Neuronal stem cell (in vitro differentiated cells): ENCODE measurements at regions not wholly inside any gene's neighbourhood (a gene's known extent, or its start where the extent isn't known, plus 50 kb on each side); places are given as distances from the start of the nearest gene placed in this dataset.
A peak's percentile ranks its signal among the peaks of the same experiment; 100 is the strongest.

ENCODE experiments used
- DNase-seq: peaks from one replicate; pipeline ENCODE4 v3.0.0-alpha.2; 2013; ENCODE audit warnings: low spot score
- H2AFZ ChIP-seq: one replicate; pipeline ENCODE4 v1.6.1; 2013; ENCODE audit warnings: mild to moderate bottlenecking, low read length, inconsistent platforms
- H2AK5ac ChIP-seq: 2 replicates; pipeline ENCODE4 v1.6.1; 2013; ENCODE audit warnings: low read depth, mild to moderate bottlenecking, inconsistent platforms, low read length, moderate library complexity, mixed read lengths
- H2BK120ac ChIP-seq: 2 replicates; pipeline ENCODE4 v1.6.1; 2013; ENCODE audit warnings: low read depth, mild to moderate bottlenecking, inconsistent platforms, low read length, moderate library complexity, mixed read lengths
- H2BK12ac ChIP-seq: one replicate; pipeline ENCODE4 v1.6.1; 2013; ENCODE audit warnings: low read length, inconsistent platforms
- H2BK15ac ChIP-seq: 2 replicates; pipeline ENCODE4 v1.6.1; 2013; ENCODE audit warnings: mild to moderate bottlenecking, low read length, inconsistent platforms, mixed read lengths
- H2BK5ac ChIP-seq: one replicate; pipeline ENCODE4 v1.6.1; 2013; ENCODE audit warnings: inconsistent platforms, mild to moderate bottlenecking, low read length, moderate library complexity
- H3K14ac ChIP-seq: one replicate; pipeline ENCODE4 v1.6.1; 2013; ENCODE audit warnings: low read length, inconsistent platforms
- H3K18ac ChIP-seq: 2 replicates; pipeline ENCODE4 v1.6.1; 2013; ENCODE audit warnings: low read length, inconsistent platforms
- H3K23ac ChIP-seq: 2 replicates; pipeline ENCODE4 v1.6.1; 2013; ENCODE audit warnings: low read depth, mild to moderate bottlenecking, mixed read lengths, low read length, inconsistent platforms; ENCODE audit not compliant: poor library complexity
- H3K27ac ChIP-seq: replicated peaks from 3 replicates; pipeline ENCODE4 v1.5.1; 2013; ENCODE audit warnings: low read length, inconsistent platforms
- H3K27me3 ChIP-seq, 3 experiments: 2 replicates each; pipeline ENCODE4 v1.6.1; 2013; ENCODE audit warnings: low read length in 3 of 3, mild to moderate bottlenecking in 2 of 3, inconsistent platforms in 1 of 3, low read depth in 1 of 3, mixed read lengths in 1 of 3, moderate library complexity in 1 of 3; ENCODE audit not compliant: control insufficient read depth in 3 of 3, insufficient read depth in 3 of 3
- H3K36me3 ChIP-seq, 2 donors: replicated peaks in 1 of 2; 2 replicates each; pipeline ENCODE4 v1.6.1; 2013; ENCODE audit warnings: low read length in 2 of 2; ENCODE audit not compliant: control insufficient read depth in 2 of 2, insufficient read depth in 2 of 2
- H3K4ac ChIP-seq: 2 replicates; pipeline ENCODE4 v1.6.1; 2013; ENCODE audit warnings: inconsistent platforms, mild to moderate bottlenecking, low read length, moderate library complexity
- H3K4me1 ChIP-seq, 2 donors: 1 replicate in 1 of 2; 2 replicates in 1 of 2; pipeline ENCODE4 v1.6.1; 2013; ENCODE audit warnings: low read length in 2 of 2, low read depth in 1 of 2; ENCODE audit not compliant: control insufficient read depth in 2 of 2, insufficient read depth in 1 of 2
- H3K4me2 ChIP-seq: one replicate; pipeline ENCODE4 v1.6.1; 2013; ENCODE audit warnings: mild to moderate bottlenecking, low read length, inconsistent platforms; ENCODE audit not compliant: insufficient read depth, poor library complexity, severe bottlenecking
- H3K4me3 ChIP-seq, 2 donors: 2 replicates each; pipeline ENCODE4 v1.5.1; 2013; ENCODE audit warnings: low read length in 2 of 2, mild to moderate bottlenecking in 2 of 2, inconsistent platforms in 1 of 2, moderate library complexity in 1 of 2
- H3K79me1 ChIP-seq: one replicate; pipeline ENCODE4 v1.6.1; 2013; ENCODE audit warnings: low read depth, mild to moderate bottlenecking, inconsistent platforms, low read length, moderate library complexity
- H3K9ac ChIP-seq: one replicate; pipeline ENCODE4 v1.6.1; 2013; ENCODE audit warnings: mild to moderate bottlenecking, low read depth, low read length, inconsistent platforms; ENCODE audit not compliant: poor library complexity
- H3K9me3 ChIP-seq, 2 donors: replicated peaks in 1 of 2; 2 replicates each; pipeline versions ENCODE3 to v1.6.1; 2013; ENCODE audit warnings: low read length in 2 of 2, mild to moderate bottlenecking in 2 of 2, inconsistent platforms in 1 of 2, low read depth in 1 of 2, mixed read lengths in 1 of 2, moderate library complexity in 1 of 2; ENCODE audit not compliant: control insufficient read depth in 2 of 2, insufficient read depth in 1 of 2
- H4K8ac ChIP-seq: one replicate; pipeline ENCODE4 v1.6.1; 2013; ENCODE audit warnings: low read depth, mild to moderate bottlenecking, inconsistent platforms, low read length, moderate library complexity
- H4K91ac ChIP-seq: one replicate; pipeline ENCODE4 v1.6.1; 2013; ENCODE audit warnings: low read length, low read depth, mild to moderate bottlenecking, inconsistent platforms; ENCODE audit not compliant: poor library complexity
- WGBS, 2 donors: extraction: QIAGEN DNeasy Blood & Tissue Kit; methylation state at CpG; one replicate each; pipeline ENCODE4 v1.1.7; 2013; ENCODE audit warnings: missing lambda C conversion rate in 2 of 2, mixed read lengths in 1 of 2; ENCODE audit not compliant: insufficient read length in 2 of 2, insufficient replicate concordance in 1 of 2; ENCODE audit errors: extremely low coverage in 2 of 2; 5-methylcytosine and 5-hydroxymethylcytosine counted together

GRCh38 chr10:3412646-3413045 is 240.1 kb upstream of the PITRM1 start:
- no peak overlapping the region for H2AK5ac ChIP-seq
- H3K23ac ChIP-seq, result no peak overlapping the region
- H3K4me2 ChIP-seq, result no peak overlapping the region
- peak overlapping the region; percentile 47 for H2BK15ac ChIP-seq
- H2AFZ ChIP-seq, result no peak overlapping the region
- peaks cover 10 to 13% of the 10 kb centered on the region in 2 donors for H3K4me1 ChIP-seq
- no peak overlapping the region for H2BK5ac ChIP-seq
- no peak overlapping the region for H3K27ac ChIP-seq
- peak overlapping the region; percentile 27 for H3K14ac ChIP-seq
- H3K9ac ChIP-seq, result no peak overlapping the region
- peak overlapping the region; percentile 19 for H4K8ac ChIP-seq
- peaks cover 0 to 5% of the 10 kb centered on the region in 2 donors for H3K9me3 ChIP-seq
- peak overlapping the region; percentile 3 for H3K18ac ChIP-seq
- no peak overlapping the region for H4K91ac ChIP-seq
- no peaks in the 10 kb centered on the region for H3K36me3 ChIP-seq
- H2BK120ac ChIP-seq, result no peak overlapping the region
- no CpG with 5 or more reads among the region's 16 CpGs for WGBS, 2 donors
- no peaks in the 10 kb centered on the region for H3K27me3 ChIP-seq
- H3K4me3 ChIP-seq, result no peak overlapping the region
- no peak for DNase-seq
- no peak overlapping the region for H2BK12ac ChIP-seq
- H3K4ac ChIP-seq, result no peak overlapping the region
- no peaks in the 10 kb centered on the region for H3K79me1 ChIP-seq

DNA sequence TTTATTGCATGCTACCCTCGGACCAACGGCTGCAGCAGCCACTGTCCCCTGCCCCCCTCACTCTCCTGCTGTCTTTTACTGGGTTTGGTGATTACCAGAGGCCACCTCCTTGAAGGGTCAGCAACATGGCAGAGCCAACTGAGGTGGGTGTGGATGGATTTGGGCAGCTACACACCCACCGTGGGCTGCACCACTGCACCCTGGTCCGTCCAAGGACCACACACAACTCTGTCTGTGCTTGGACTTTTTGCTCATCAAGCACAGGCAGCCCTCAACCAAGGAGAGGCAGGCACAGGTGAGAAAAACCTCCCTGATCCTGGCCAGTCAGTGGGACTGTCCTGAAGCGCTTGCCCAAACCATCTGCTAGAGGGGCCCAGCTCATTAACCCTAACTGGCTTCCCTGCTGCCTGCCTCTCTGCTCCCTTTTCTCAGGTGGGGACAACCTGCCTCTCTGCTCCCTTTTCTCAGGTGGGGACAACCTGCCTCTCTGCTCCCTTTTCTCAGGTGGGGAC is 239.5 kb upstream of the PITRM1 start:
- WGBS, 2 donors, result no CpG with 5 or more reads among the region's 5 CpGs
- H3K4ac ChIP-seq, result no peak overlapping the region
- H2AK5ac ChIP-seq, result peak overlapping the region; percentile 20

DNA sequence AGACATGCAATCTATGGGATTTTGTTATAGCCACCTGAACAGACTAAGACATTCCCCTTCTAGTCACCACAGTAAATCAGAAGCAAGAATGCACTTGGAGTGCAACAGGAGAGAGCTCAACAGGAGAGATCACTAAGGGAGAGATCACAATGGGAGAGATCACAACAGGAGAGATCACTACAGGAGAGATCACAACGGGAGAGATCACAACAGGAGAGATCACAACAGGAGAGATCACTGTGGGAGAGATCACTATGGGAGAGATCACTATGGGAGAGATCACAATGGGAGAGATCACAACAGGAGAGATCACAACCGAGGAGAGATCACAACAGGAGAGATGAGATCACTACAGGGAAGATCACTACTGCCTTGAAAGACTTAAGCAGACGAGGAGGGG is 238.5 kb upstream of the PITRM1 start:
- Histone ChIP-seq H3K79me1 (no peaks in the 10 kb centered on the region), H3K4me1 (peaks cover 10 to 13% of the 10 kb centered on the region in 2 donors), H3K18ac (no peak overlapping the region), H3K23ac (no peak overlapping the region), H3K9ac (no peak overlapping the region), H2BK12ac (no peak overlapping the region), H4K91ac (no peak overlapping the region), H3K14ac (no peak overlapping the region), H2AK5ac (no peak overlapping the region), H3K9me3 (peaks cover 0 to 5% of the 10 kb centered on the region in 2 donors), H3K4me3 (no peak overlapping the region), H3K4ac (no peak overlapping the region), H2BK5ac (no peak overlapping the region), H3K36me3 (no peaks in the 10 kb centered on the region), H4K8ac (no peak overlapping the region), H2BK120ac (no peak overlapping the region), H2BK15ac (no peak overlapping the region), H3K4me2 (no peak overlapping the region), H3K27me3 (no peaks in the 10 kb centered on the region), H2AFZ (no peak overlapping the region), H3K27ac (no peak overlapping the region)
- WGBS, 2 donors, result no CpG with 5 or more reads among the region's 3 CpGs
- no peak for DNase-seq

More for the DNA sequence above, 239.5 kb upstream of the PITRM1 start:
- Histone ChIP-seq H3K4me1 (peaks cover 10 to 13% of the 10 kb centered on the region in 2 donors), H2AFZ (no peak overlapping the region), H3K4me3 (no peak overlapping the region), H3K18ac (peak overlapping the region; percentile 81), H2BK15ac (no peak overlapping the region), H3K27ac (no peak overlapping the region), H4K91ac (no peak overlapping the region), H2BK12ac (peak overlapping the region; percentile 88), H3K9ac (no peak overlapping the region), H3K36me3 (no peaks in the 10 kb centered on the region), H3K9me3 (peaks cover 0 to 5% of the 10 kb centered on the region in 2 donors), H4K8ac (no peak overlapping the region), H3K14ac (no peak overlapping the region), H3K79me1 (no peaks in the 10 kb centered on the region), H2BK5ac (peak overlapping the region; percentile 58), H3K23ac (no peak overlapping the region), H2BK120ac (no peak overlapping the region), H3K27me3 (no peaks in the 10 kb centered on the region), H3K4me2 (no peak overlapping the region)
- no peak for DNase-seq

GRCh38 chr10:3409928-3410327 is 237.3 kb upstream of the PITRM1 start:
- Histone ChIP-seq H3K9me3 (peaks cover 0 to 5% of the 10 kb centered on the region in 2 donors), H3K36me3 (no peaks in the 10 kb centered on the region), H3K14ac (no peak overlapping the region), H3K79me1 (no peaks in the 10 kb centered on the region), H3K27me3 (no peaks in the 10 kb centered on the region), H3K4me2 (no peak overlapping the region), H2BK15ac (no peak overlapping the region), H3K4ac (no peak overlapping the region), H3K27ac (no peak overlapping the region), H3K23ac (no peak overlapping the region), H4K8ac (no peak overlapping the region), H2AFZ (no peak overlapping the region), H2BK5ac (no peak overlapping the region), H3K4me1 (peaks cover 5 to 8% of the 10 kb centered on the region in 2 donors), H3K18ac (no peak overlapping the region), H3K9ac (no peak overlapping the region), H2BK12ac (no peak overlapping the region), H4K91ac (no peak overlapping the region), H2BK120ac (no peak overlapping the region), H3K4me3 (no peak overlapping the region), H2AK5ac (peak overlapping the region; percentile 47)
- no CpG with 5 or more reads among the region's 4 CpGs for WGBS, 2 donors
- no peak for DNase-seq
